Smooth muscle cell (in vitro differentiated cells): ENCODE measurements at regions not wholly inside any gene's neighbourhood (a gene's known extent, or its start where the extent isn't known, plus 50 kb on each side); places are given as distances from the start of the nearest gene placed in this dataset.
"Not testable (repeated sequence)": the region's sequence is repeated elsewhere in the genome, so short reads cannot be mapped to it uniquely, and the experiment has no call there.

ENCODE experiments used
- DNase-seq: peaks from one replicate; lab custom pipeline; 2025; ENCODE audit not compliant: unreplicated experiment; lab: John Stamatoyannopoulos, UW
- H2AFZ ChIP-seq: fragments of 200-600 bp; sonication (generic); 2 replicates; pipeline ENCODE4 v1.6.0; 2016; ENCODE audit warnings: antibody characterized with exemption, low read depth, mild to moderate bottlenecking
- H3F3A ChIP-seq: fragments of 200-600 bp; sonication (generic); 2 replicates; pipeline ENCODE4 v1.6.0; 2017; ENCODE audit warnings: antibody characterized with exemption, low read depth
- H3K27ac ChIP-seq: fragments of 200-600 bp; sonication (generic); 2 replicates; pipeline ENCODE4 v1.5.1; 2016; ENCODE audit warnings: low read depth, mild to moderate bottlenecking
- H3K27me3 ChIP-seq: fragments of 200-600 bp; sonication (generic); 2 replicates; pipeline ENCODE4 v1.6.1; 2016; ENCODE audit warnings: low read depth, mild to moderate bottlenecking
- H3K36me3 ChIP-seq: fragments of 200-600 bp; sonication (generic); 2 replicates; pipeline ENCODE4 v1.5.1; 2016; ENCODE audit warnings: low read depth
- H3K4me1 ChIP-seq: fragments of 200-600 bp; sonication (generic); 2 replicates; pipeline ENCODE4 v1.5.1; 2016; ENCODE audit warnings: low read depth
- H3K4me2 ChIP-seq: fragments of 200-600 bp; sonication (generic); 2 replicates; pipeline ENCODE4 v1.6.0; 2016; ENCODE audit warnings: mild to moderate bottlenecking
- H3K4me3 ChIP-seq: fragments of 200-600 bp; sonication (generic); 2 replicates; pipeline ENCODE4 v1.5.1; 2016; ENCODE audit warnings: mild to moderate bottlenecking
- H3K79me2 ChIP-seq: fragments of 200-600 bp; sonication (generic); 2 replicates; pipeline ENCODE4 v1.6.0; 2016; ENCODE audit warnings: low read depth, mild to moderate bottlenecking
- H3K9ac ChIP-seq: fragments of 200-600 bp; sonication (generic); 2 replicates; pipeline ENCODE4 v1.6.0; 2016; ENCODE audit warnings: low read depth
- H3K9me3 ChIP-seq: fragments of 200-600 bp; sonication (generic); replicated peaks from 2 replicates; pipeline ENCODE4 v1.5.1; 2016; ENCODE audit warnings: low read depth
- H4K20me1 ChIP-seq: fragments of 200-600 bp; sonication (generic); 2 replicates; pipeline ENCODE4 v1.6.0; 2016; ENCODE audit warnings: low read depth
- CTCF ChIP-seq: fragments of 200-600 bp; sonication (generic); IDR thresholded peaks from 2 replicates; pipeline ENCODE4 v1.5.1; 2017; ENCODE audit warnings: borderline replicate concordance, mild to moderate bottlenecking, antibody characterized with exemption; ENCODE audit not compliant: insufficient read depth, poor library complexity, severe bottlenecking
- WGBS: methylation state at CpG from one replicate; pipeline ENCODE4 v1.1.7; 2016; ENCODE audit warnings: low lambda C conversion rate; 5-methylcytosine and 5-hydroxymethylcytosine counted together

- Histone ChIP-seq H3K4me3 (no peak overlapping the region), H3K27me3 (no peaks in the 10 kb centered on the region), H3K9ac (no peak overlapping the region), H3F3A (peaks cover 11% of the 10 kb centered on the region), H2AFZ (no peak overlapping the region), H3K4me1 (no peaks in the 10 kb centered on the region), H4K20me1 (no peaks in the 10 kb centered on the region), H3K79me2 (no peaks in the 10 kb centered on the region), H3K9me3 (no peaks in the 10 kb centered on the region), H3K27ac (no peak overlapping the region), H3K4me2 (no peak overlapping the region), H3K36me3 (no peaks in the 10 kb centered on the region)
- WGBS: 93% methylated on average over 2 of the region's 2 CpGs
- DNase-seq: no peak
- no peak for TF ChIP-seq CTCF
Observed at GRCh38 chr5:126677121-126677520, 76.4 kb downstream of the PHAX start.

- H3K4me2 ChIP-seq: peak overlapping the region; percentile 27
Observed at GRCh38 chr5:126680191-126680817, 79.6 kb downstream of the PHAX start.

GRCh38 chr5:126681314-126681713 is 80.6 kb downstream of the PHAX start:
- H4K20me1 ChIP-seq, H2AFZ ChIP-seq, H3K27me3 ChIP-seq, H3K27ac ChIP-seq, H3K36me3 ChIP-seq, DNase-seq, H3K79me2 ChIP-seq, H3K9ac ChIP-seq, H3K4me1 ChIP-seq, H3K4me3 ChIP-seq, H3K4me2 ChIP-seq, H3K9me3 ChIP-seq: not testable (repeated sequence)
- H3F3A ChIP-seq: peaks cover 11% of the 10 kb centered on the region
- 88% methylated on average over 9 of the region's 9 CpGs for WGBS

More at GRCh38 chr5:126680191-126680817, 79.6 kb downstream of the PHAX start:
- DNase-seq: no peak
- no peaks in the 10 kb centered on the region for H4K20me1 ChIP-seq
- TF ChIP-seq CTCF: no peak
- H3K27ac ChIP-seq: no peak overlapping the region
- no peaks in the 10 kb centered on the region for H3K36me3 ChIP-seq
- no peaks in the 10 kb centered on the region for H3K27me3 ChIP-seq
- H2AFZ ChIP-seq: peak overlapping the region; percentile 28
- H3K9me3 ChIP-seq: no peaks in the 10 kb centered on the region
- H3F3A ChIP-seq: peaks cover 11% of the 10 kb centered on the region
- no peak overlapping the region for H3K4me3 ChIP-seq
- no peak overlapping the region for H3K9ac ChIP-seq
- WGBS: 13% methylated on average over 4 of the region's 4 CpGs
- H3K4me1 ChIP-seq: no peaks in the 10 kb centered on the region
- no peaks in the 10 kb centered on the region for H3K79me2 ChIP-seq

- peaks cover 11% of the 10 kb centered on the region for H3F3A ChIP-seq
- H3K4me3 ChIP-seq: no peak overlapping the region
- no peak for DNase-seq
- H3K79me2 ChIP-seq: no peaks in the 10 kb centered on the region
- H4K20me1 ChIP-seq: no peaks in the 10 kb centered on the region
- no peaks in the 10 kb centered on the region for H3K9me3 ChIP-seq
- H3K4me2 ChIP-seq: no peak overlapping the region
- 94% methylated on average over 6 of the region's 6 CpGs for WGBS
- H3K36me3 ChIP-seq: no peaks in the 10 kb centered on the region
- H3K9ac ChIP-seq: no peak overlapping the region
- no peak for TF ChIP-seq CTCF
- H3K27ac ChIP-seq: no peak overlapping the region
- no peaks in the 10 kb centered on the region for H3K27me3 ChIP-seq
- H3K4me1 ChIP-seq: no peaks in the 10 kb centered on the region
- no peak overlapping the region for H2AFZ ChIP-seq
Observed at GRCh38 chr5:126681970-126682369, 81.2 kb downstream of the PHAX start.
